ENCODE measurements at regions not wholly inside any gene's neighbourhood (a gene's known extent, or its start where the extent isn't known, plus 50 kb on each side); places are given as distances from the start of the nearest gene placed in this dataset.

DNA sequence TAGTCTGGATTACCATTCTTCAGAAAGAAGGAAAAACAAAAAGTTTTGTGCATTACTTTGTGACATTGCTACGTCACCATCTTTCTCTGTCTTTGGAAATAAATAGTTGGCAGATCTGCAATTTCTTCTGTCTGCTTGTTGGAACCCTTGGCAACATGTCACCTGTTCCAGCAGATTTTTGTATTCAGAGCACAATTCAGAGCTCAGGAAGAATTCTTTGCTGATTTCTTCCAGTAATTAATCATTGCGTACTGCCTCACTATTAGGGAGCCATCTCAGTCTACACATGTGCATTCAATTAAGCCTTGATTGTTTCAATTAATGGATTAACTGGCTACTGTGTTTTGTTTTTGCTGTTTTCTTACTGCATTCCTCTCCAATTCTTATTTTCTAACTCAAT is 467.2 kb downstream of the CDH8 start:
- H3K9ac ChIP-seq (ENCODE audit: low read length), result no peak overlapping the region
- no peaks in the 10 kb centered on the region for H3F3A ChIP-seq (ENCODE audit: insufficient read depth, low read length, poor library complexity, severe bottlenecking)
- no peak overlapping the region for H2AFZ ChIP-seq (ENCODE audit: low read depth, low read length)
- H3K36me3 ChIP-seq (ENCODE audit: insufficient read depth, low read length), result no peaks in the 10 kb centered on the region
- no peaks in the 10 kb centered on the region for H3K27me3 ChIP-seq (ENCODE audit: insufficient read depth, low read depth, low read length)
- H3K9me3 ChIP-seq (ENCODE audit: low read length), result no peaks in the 10 kb centered on the region
- TF ChIP-seq, protein P1, sequence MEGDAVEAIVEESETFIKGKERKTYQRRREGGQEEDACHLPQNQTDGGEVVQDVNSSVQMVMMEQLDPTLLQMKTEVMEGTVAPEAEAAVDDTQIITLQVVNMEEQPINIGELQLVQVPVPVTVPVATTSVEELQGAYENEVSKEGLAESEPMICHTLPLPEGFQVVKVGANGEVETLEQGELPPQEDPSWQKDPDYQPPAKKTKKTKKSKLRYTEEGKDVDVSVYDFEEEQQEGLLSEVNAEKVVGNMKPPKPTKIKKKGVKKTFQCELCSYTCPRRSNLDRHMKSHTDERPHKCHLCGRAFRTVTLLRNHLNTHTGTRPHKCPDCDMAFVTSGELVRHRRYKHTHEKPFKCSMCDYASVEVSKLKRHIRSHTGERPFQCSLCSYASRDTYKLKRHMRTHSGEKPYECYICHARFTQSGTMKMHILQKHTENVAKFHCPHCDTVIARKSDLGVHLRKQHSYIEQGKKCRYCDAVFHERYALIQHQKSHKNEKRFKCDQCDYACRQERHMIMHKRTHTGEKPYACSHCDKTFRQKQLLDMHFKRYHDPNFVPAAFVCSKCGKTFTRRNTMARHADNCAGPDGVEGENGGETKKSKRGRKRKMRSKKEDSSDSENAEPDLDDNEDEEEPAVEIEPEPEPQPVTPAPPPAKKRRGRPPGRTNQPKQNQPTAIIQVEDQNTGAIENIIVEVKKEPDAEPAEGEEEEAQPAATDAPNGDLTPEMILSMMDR (IDR thresholded peaks at IDR 0.05; ENCODE audit: poor library complexity, severe bottlenecking), result no peak
- TF ChIP-seq TAF1 (IDR thresholded peaks at IDR 0.05; ENCODE audit: low read depth), result no peak
- TF ChIP-seq SMC3 (conservative IDR thresholded peaks at IDR 0.05; ENCODE audit: poor library complexity), result no peak
- no peak for TF ChIP-seq EZH2 (IDR thresholded peaks at IDR 0.05; ENCODE audit: borderline replicate concordance, insufficient read depth, low read length, poor library complexity, severe bottlenecking)
- no peak for TF ChIP-seq POLR2AphosphoS5 (IDR thresholded peaks at IDR 0.05)
- TF ChIP-seq EP300 (conservative IDR thresholded peaks at IDR 0.05; ENCODE audit: poor library complexity, severe bottlenecking), result no peak
- no peak for TF ChIP-seq MXI1 (conservative IDR thresholded peaks at IDR 0.05; ENCODE audit: poor library complexity, severe bottlenecking)
- TF ChIP-seq RAD21 (conservative IDR thresholded peaks at IDR 0.05), result no peak
- TF ChIP-seq, protein P2, sequence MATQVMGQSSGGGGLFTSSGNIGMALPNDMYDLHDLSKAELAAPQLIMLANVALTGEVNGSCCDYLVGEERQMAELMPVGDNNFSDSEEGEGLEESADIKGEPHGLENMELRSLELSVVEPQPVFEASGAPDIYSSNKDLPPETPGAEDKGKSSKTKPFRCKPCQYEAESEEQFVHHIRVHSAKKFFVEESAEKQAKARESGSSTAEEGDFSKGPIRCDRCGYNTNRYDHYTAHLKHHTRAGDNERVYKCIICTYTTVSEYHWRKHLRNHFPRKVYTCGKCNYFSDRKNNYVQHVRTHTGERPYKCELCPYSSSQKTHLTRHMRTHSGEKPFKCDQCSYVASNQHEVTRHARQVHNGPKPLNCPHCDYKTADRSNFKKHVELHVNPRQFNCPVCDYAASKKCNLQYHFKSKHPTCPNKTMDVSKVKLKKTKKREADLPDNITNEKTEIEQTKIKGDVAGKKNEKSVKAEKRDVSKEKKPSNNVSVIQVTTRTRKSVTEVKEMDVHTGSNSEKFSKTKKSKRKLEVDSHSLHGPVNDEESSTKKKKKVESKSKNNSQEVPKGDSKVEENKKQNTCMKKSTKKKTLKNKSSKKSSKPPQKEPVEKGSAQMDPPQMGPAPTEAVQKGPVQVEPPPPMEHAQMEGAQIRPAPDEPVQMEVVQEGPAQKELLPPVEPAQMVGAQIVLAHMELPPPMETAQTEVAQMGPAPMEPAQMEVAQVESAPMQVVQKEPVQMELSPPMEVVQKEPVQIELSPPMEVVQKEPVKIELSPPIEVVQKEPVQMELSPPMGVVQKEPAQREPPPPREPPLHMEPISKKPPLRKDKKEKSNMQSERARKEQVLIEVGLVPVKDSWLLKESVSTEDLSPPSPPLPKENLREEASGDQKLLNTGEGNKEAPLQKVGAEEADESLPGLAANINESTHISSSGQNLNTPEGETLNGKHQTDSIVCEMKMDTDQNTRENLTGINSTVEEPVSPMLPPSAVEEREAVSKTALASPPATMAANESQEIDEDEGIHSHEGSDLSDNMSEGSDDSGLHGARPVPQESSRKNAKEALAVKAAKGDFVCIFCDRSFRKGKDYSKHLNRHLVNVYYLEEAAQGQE (IDR thresholded peaks at IDR 0.05; ENCODE audit: borderline replicate concordance), result no peak
- no peak overlapping the region for H3K4me2 ChIP-seq (ENCODE audit: low read length)
- no peaks in the 10 kb centered on the region for H3K9me2 ChIP-seq (ENCODE audit: insufficient read depth, low read length)
- H3K27ac ChIP-seq (ENCODE audit: low read length), result no peak overlapping the region
- no peaks in the 10 kb centered on the region for H3K79me2 ChIP-seq (replicated peaks; ENCODE audit: insufficient read depth, low read length)
- H4K20me1 ChIP-seq (ENCODE audit: insufficient read depth), result no peaks in the 10 kb centered on the region
- no peak overlapping the region for H3K4me3 ChIP-seq (ENCODE audit: low read length)

DNA sequence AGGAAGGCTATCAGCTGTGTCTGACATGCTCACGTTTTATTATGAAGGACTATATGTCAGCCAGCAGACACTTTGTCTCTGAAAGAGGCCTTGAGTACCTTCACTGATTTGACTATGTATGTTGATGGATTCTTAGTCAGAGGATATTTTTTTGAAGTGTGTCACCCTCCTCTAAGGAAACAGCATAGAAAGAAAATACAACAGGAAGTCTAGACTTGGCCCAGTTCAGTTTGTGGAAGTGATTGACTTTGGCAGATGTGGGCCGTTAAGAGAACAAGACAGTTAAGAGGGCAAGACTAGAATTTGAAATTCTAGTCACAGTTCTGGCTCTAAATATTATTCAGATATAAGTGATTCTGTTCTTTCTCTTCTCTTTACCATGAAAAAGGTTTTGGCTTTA is 471.5 kb downstream of the CDH8 start:
- no peak overlapping the region for H3K9ac ChIP-seq (ENCODE audit: low read length)
- H3K4me2 ChIP-seq (ENCODE audit: low read length), result no peak overlapping the region
- H3K27ac ChIP-seq (ENCODE audit: low read length), result no peak overlapping the region
- H3K9me2 ChIP-seq (ENCODE audit: insufficient read depth, low read length), result peaks cover 6% of the 10 kb centered on the region
- no peaks in the 10 kb centered on the region for H4K20me1 ChIP-seq (ENCODE audit: insufficient read depth)
- no peaks in the 10 kb centered on the region for H3K36me3 ChIP-seq (ENCODE audit: insufficient read depth, low read length)
- TF ChIP-seq EP300 (conservative IDR thresholded peaks at IDR 0.05; ENCODE audit: poor library complexity, severe bottlenecking), result peak; percentile 59
- no peak for TF ChIP-seq MXI1 (conservative IDR thresholded peaks at IDR 0.05; ENCODE audit: poor library complexity, severe bottlenecking)
- TF ChIP-seq EZH2 (IDR thresholded peaks at IDR 0.05; ENCODE audit: borderline replicate concordance, insufficient read depth, low read length, poor library complexity, severe bottlenecking), result no peak
- no peak for TF ChIP-seq TAF1 (IDR thresholded peaks at IDR 0.05; ENCODE audit: low read depth)
- H3F3A ChIP-seq (ENCODE audit: insufficient read depth, low read length, poor library complexity, severe bottlenecking), result no peaks in the 10 kb centered on the region
- no peak overlapping the region for H2AFZ ChIP-seq (ENCODE audit: low read depth, low read length)
- H3K4me3 ChIP-seq (ENCODE audit: low read length), result no peak overlapping the region
- no peaks in the 10 kb centered on the region for H3K27me3 ChIP-seq (ENCODE audit: insufficient read depth, low read depth, low read length)
- no peaks in the 10 kb centered on the region for H3K79me2 ChIP-seq (replicated peaks; ENCODE audit: insufficient read depth, low read length)
- H3K9me3 ChIP-seq (ENCODE audit: low read length), result no peaks in the 10 kb centered on the region

Measured in neural cell (in vitro differentiated cells).